SK-N-SH (cell line): ENCODE measurements at regions not wholly inside any gene's neighbourhood (a gene's known extent, or its start where the extent isn't known, plus 50 kb on each side); places are given as distances from the start of the nearest gene placed in this dataset.
"Not testable (repeated sequence)": the region's sequence is repeated elsewhere in the genome, so short reads cannot be mapped to it uniquely, and the experiment has no call there.

ENCODE experiments used
- CTCF ChIA-PET: fragments of 300-600, 350-600 bp; formaldehyde crosslinking; extraction: SDS; loops from one replicate; lab custom pipeline; 2021; lab: Yijun Ruan, JAX
- POLR2A ChIA-PET: fragments of 350-600 bp; sonication (Branson Sonifier 250); formaldehyde crosslinking; extraction: SDS; loops from one replicate; lab custom pipeline; 2020; ENCODE audit warnings: antibody characterized with exemption, inconsistent platforms; lab: Yijun Ruan, JAX
- DNase-seq: peaks from one replicate; pipeline ENCODE4 v3.0.0; 2012
- H2AFZ ChIP-seq: fragments of 200-600 bp; sonication (generic); 2 replicates; pipeline ENCODE4 v1.8.1; 2016; ENCODE audit warnings: antibody characterized with exemption, mild to moderate bottlenecking, low read depth
- H3F3A ChIP-seq: fragments of 200-600 bp; sonication (generic); replicated peaks from 2 replicates; pipeline ENCODE3; 2016; ENCODE audit warnings: antibody characterized with exemption, mild to moderate bottlenecking; ENCODE audit not compliant: insufficient read depth
- H3K27ac ChIP-seq, 2 experiments: fragments of 200-500 bp in 1 of 2; fragments of 200-600 bp in 1 of 2; sonication (Bioruptor generic) in 1 of 2; sonication (generic), shearing (Covaris generic) in 1 of 2; 2 replicates each; pipeline versions ENCODE4 v1.5.1 to v1.6.1; 2014 to 2016; ENCODE audit warnings: low read depth in 2 of 2, inconsistent platforms in 1 of 2, low read length in 1 of 2, mild to moderate bottlenecking in 1 of 2, mixed read lengths in 1 of 2
- H3K27me3 ChIP-seq: fragments of 200-600 bp; sonication (generic), shearing (Covaris generic); 2 replicates; pipeline ENCODE4 v1.6.1; 2016; ENCODE audit warnings: mixed run types; ENCODE audit not compliant: insufficient read depth
- H3K36me3 ChIP-seq, 2 experiments: fragments of 200-500 bp in 1 of 2; fragments of 200-600 bp in 1 of 2; sonication (Bioruptor generic) in 1 of 2; sonication (generic) in 1 of 2; replicated peaks in 1 of 2; 2 replicates each; pipeline versions ENCODE3 to v1.5.1; 2014 to 2016; ENCODE audit warnings: low read length in 1 of 2, mild to moderate bottlenecking in 1 of 2; ENCODE audit not compliant: insufficient read depth in 2 of 2, control insufficient read depth in 1 of 2
- H3K4me1 ChIP-seq, 2 experiments: fragments of 200-500 bp in 1 of 2; fragments of 200-600 bp in 1 of 2; sonication (Bioruptor generic) in 1 of 2; sonication (generic), shearing (Covaris generic) in 1 of 2; 2 replicates each; pipeline versions ENCODE4 v1.5.1 to v1.6.1; 2014 to 2016; ENCODE audit warnings: low read depth in 1 of 2, low read length in 1 of 2, mixed run types in 1 of 2; ENCODE audit not compliant: insufficient read depth in 2 of 2, control insufficient read depth in 1 of 2
- H3K4me2 ChIP-seq: fragments of 200-600 bp; sonication (generic), shearing (Covaris generic); 2 replicates; pipeline ENCODE4 v1.6.1; 2017; ENCODE audit warnings: mixed run types
- H3K4me3 ChIP-seq, 2 experiments: fragments of 200-500 bp in 1 of 2; fragments of 200-600 bp in 1 of 2; sonication (Bioruptor generic) in 1 of 2; sonication (generic), shearing (Covaris generic) in 1 of 2; 2 replicates each; pipeline versions ENCODE4 v1.5.1 to v1.8.1; 2014 to 2016; ENCODE audit warnings: low read depth in 2 of 2, inconsistent platforms in 1 of 2, low read length in 1 of 2, mild to moderate bottlenecking in 1 of 2, mixed read lengths in 1 of 2, moderate library complexity in 1 of 2
- H3K79me2 ChIP-seq: fragments of 200-600 bp; sonication (generic); 2 replicates; pipeline ENCODE4 v1.8.1; 2017; ENCODE audit warnings: mild to moderate bottlenecking; ENCODE audit not compliant: insufficient read depth
- H3K9ac ChIP-seq: fragments of 200-600 bp; sonication (generic); 2 replicates; pipeline ENCODE4 v1.6.1; 2017; ENCODE audit warnings: mixed run types
- H3K9me2 ChIP-seq: fragments of 200-600 bp; sonication (generic); 2 replicates; pipeline ENCODE4 v1.6.1; 2017; ENCODE audit warnings: mixed run types
- H3K9me3 ChIP-seq: fragments of 200-600 bp; sonication (generic); 2 replicates; pipeline ENCODE4 v1.6.1; 2017; ENCODE audit warnings: mixed run types, mild to moderate bottlenecking, moderate library complexity
- H4K20me1 ChIP-seq: fragments of 200-600 bp; sonication (generic); 2 replicates; pipeline ENCODE4 v1.6.1; 2017; ENCODE audit warnings: mild to moderate bottlenecking, mixed run types; ENCODE audit not compliant: insufficient read depth
- EP300 ChIP-seq, 2 experiments: IDR thresholded peaks; 2 replicates each; pipeline versions ENCODE4 v1.4.0 to v1.6.1; 2012; ENCODE audit warnings: borderline replicate concordance in 1 of 2, low read depth in 1 of 2, low read length in 1 of 2
- EZH2phosphoT487 ChIP-seq: fragments of 200-600 bp; sonication (generic); IDR thresholded peaks from 2 replicates; pipeline ENCODE4 v1.6.1; 2017; ENCODE audit warnings: low read depth, mixed run types, mild to moderate bottlenecking, antibody characterized with exemption, moderate library complexity, borderline replicate concordance
- FOXM1 ChIP-seq: IDR thresholded peaks from 2 replicates; pipeline ENCODE4 v1.4.0; 2012; ENCODE audit warnings: low read depth, mild to moderate bottlenecking
- GABPA ChIP-seq: IDR thresholded peaks from 2 replicates; pipeline ENCODE4 v1.4.0; 2012; ENCODE audit warnings: low read depth, mild to moderate bottlenecking
- IRF3 ChIP-seq: fragments of 150-350 bp; IDR thresholded peaks from 2 replicates; pipeline ENCODE4 v1.6.1; 2016; ENCODE audit warnings: mild to moderate bottlenecking, low read depth, low read length
- JUND ChIP-seq: IDR thresholded peaks from 2 replicates; pipeline ENCODE4 v1.4.0; 2012
- MXI1 ChIP-seq: IDR thresholded peaks from 2 replicates; pipeline ENCODE4 v1.6.1; 2012; ENCODE audit warnings: mild to moderate bottlenecking, low read depth, low read length, improper control_type of control experiment
- NRF1 ChIP-seq: IDR thresholded peaks from 2 replicates; pipeline ENCODE4 v1.6.1; 2012; ENCODE audit warnings: low read depth, mild to moderate bottlenecking, low read length
- PBX3 ChIP-seq: IDR thresholded peaks from 2 replicates; pipeline ENCODE4; 2012
- POLR2AphosphoS5 ChIP-seq: IDR thresholded peaks from 2 replicates; pipeline ENCODE4 v1.6.1; 2012; ENCODE audit warnings: low read depth, low read length
- RXRA ChIP-seq: IDR thresholded peaks from 2 replicates; pipeline ENCODE4 v1.4.0; 2012; ENCODE audit warnings: low read depth, mild to moderate bottlenecking, borderline replicate concordance
- USF2 ChIP-seq: fragments of 150-350 bp; IDR thresholded peaks from 2 replicates; pipeline ENCODE4 v1.6.1; 2017; ENCODE audit warnings: antibody characterized with exemption, low read length, low read depth, borderline replicate concordance
- WGBS: methylation state at CpG from one replicate; pipeline ENCODE4 v1.1.6; 2017; ENCODE audit warnings: low lambda C conversion rate; 5-methylcytosine and 5-hydroxymethylcytosine counted together

GRCh38 chr2:109727929-109728447 is 66.1 kb upstream of the RGPD5 start:
- Histone ChIP-seq H2AFZ (no peak overlapping the region), H3K9me3 (no peaks in the 10 kb centered on the region), H3F3A (no peaks in the 10 kb centered on the region), H3K9me2 (no peaks in the 10 kb centered on the region), H3K79me2 (no peaks in the 10 kb centered on the region), H4K20me1 (no peaks in the 10 kb centered on the region), H3K27me3 (peaks cover 8% of the 10 kb centered on the region; the same call in 1 of the 2 replicates), H3K4me2 (no peak overlapping the region), H3K4me1 (no peaks in the 10 kb centered on the region), H3K4me3 (no peak overlapping the region), H3K36me3 (no peaks in the 10 kb centered on the region), H3K9ac (no peak overlapping the region), H3K27ac (no peak overlapping the region)
- ChIA-PET POLR2A (no interaction called here), CTCF (interaction anchor here (1.0 to 3.0 kb wide), 2 partner anchors 17 to 182 kb away, joined by 3 to 9 read pairs; no protein-coding TSS in a partner anchor)
- no peak for DNase-seq
- 92% methylated on average over 3 of the region's 4 CpGs for WGBS
- no peak for TF ChIP-seq NRF1
- TF ChIP-seq IRF3 = no peak
- TF ChIP-seq EZH2phosphoT487 = no peak
- TF ChIP-seq USF2 = no peak
- TF ChIP-seq MXI1 = no peak
- no peak for TF ChIP-seq JUND
- TF ChIP-seq PBX3 = no peak
- TF ChIP-seq POLR2AphosphoS5 = no peak
- TF ChIP-seq EP300 (IDR thresholded peaks at IDR 0.05; ENCODE audit: borderline replicate concordance in 1 of 2, low read depth in 1 of 2, low read length in 1 of 2) = no peak
- TF ChIP-seq RXRA = no peak
- TF ChIP-seq GABPA = no peak
- no peak for TF ChIP-seq FOXM1

GRCh38 chr2:109733746-109734145 is 60.4 kb upstream of the RGPD5 start:
- H3K4me1 ChIP-seq, H3K9me2 ChIP-seq, H2AFZ ChIP-seq, H3K9me3 ChIP-seq, H3F3A ChIP-seq, H3K27ac ChIP-seq, H3K4me2 ChIP-seq, H3K9ac ChIP-seq, H3K4me3 ChIP-seq, H3K36me3 ChIP-seq, DNase-seq, H3K79me2 ChIP-seq, H3K27me3 ChIP-seq, POLR2A ChIA-PET, H4K20me1 ChIP-seq: not testable (repeated sequence)
- CTCF ChIA-PET = interaction anchor here (5.0 kb wide), 1 partner anchor 188 kb away, joined by 93 read pairs; no protein-coding TSS in a partner anchor
- WGBS = 86% methylated on average over 14 of the region's 14 CpGs
